HCEC 1CT (cell line): ENCODE measurements at regions not wholly inside any gene's neighbourhood (a gene's known extent, or its start where the extent isn't known, plus 50 kb on each side); places are given as distances from the start of the nearest gene placed in this dataset.
A peak's percentile ranks its signal among the peaks of the same experiment; 100 is the strongest.

Experiments used
- DNase-seq: peaks from one replicate; pipeline ENCODE4 v3.0.0-alpha.2; 2017

DNA sequence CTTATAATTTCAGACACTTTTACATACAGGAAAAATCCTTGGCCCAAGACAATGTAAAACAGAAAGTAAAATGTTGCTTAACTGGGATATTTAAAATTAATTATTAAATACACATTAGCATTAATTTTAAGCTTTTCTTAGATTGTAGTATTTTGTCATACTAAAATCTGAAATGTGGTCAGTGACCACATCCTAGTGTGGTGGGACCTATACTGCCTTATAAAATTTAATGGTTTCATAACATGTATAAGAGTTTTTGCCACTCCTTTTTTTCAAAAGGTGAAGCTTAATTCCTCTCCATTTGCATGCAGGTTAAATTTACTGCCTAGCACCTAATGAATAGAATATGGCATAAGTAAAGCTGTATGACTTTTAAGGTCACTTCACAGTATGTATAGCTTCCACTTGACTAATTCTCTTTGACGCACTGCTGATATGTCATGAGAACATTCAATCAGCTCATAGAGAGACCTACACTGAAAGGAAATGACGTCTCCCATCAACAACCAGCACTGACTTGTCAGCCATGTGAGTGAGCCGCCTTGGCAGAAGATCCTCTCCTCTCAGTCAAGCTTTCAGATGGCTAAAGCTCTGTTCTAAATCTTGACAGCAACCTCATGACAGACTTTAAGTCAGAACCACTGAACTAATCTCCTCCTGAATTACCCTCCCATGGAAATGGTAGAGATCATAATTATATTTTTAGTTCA, 847.8 kb downstream of the SI start:
- no peak for DNase-seq

DNA sequence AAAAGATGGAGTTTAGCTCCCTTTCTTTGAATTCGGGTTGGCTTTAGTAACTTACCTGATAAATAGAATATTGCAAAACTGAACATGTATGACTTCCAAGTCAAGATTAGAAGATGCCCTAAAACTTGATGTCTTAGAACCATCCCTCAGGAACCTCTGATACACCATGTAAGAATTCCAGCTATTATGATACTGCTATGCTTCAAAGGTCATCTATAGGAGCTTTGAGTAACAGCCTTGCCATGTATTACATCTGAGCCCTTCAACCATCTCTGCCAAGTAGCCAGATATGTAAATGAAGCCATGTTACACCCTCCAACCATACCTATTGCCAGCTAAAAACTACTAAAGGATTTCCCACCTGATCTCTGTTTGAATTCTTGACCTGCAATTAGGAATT, 854.2 kb downstream of the SI start:
- no peak for DNase-seq

DNA sequence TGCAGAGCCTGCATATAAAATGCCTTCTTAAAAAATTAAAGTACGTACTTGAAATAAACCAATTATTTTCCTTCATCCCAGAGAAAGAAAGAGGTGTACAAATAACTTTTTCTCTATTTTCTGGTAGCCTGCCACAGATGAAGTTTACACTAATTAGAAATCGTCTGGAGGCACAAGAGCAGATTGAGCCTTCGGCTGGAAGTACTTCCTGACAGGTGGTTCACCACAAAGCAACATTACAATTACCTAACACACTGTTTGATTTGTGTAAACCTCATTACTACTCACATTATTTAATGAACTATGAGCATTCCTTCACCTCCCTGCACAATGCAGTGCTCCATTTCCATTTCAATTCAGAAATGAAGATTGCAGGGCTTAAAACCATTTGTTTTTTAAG, 856.1 kb downstream of the SI start:
- no peak for DNase-seq

- no peak for DNase-seq
Measured at GRCh38 chr3:164221297-164221696, 857.0 kb downstream of the SI start.

GRCh38 chr3:164209363-164209762, 868.9 kb downstream of the SI start:
- no peak for DNase-seq

GRCh38 chr3:164208821-164209220, 869.5 kb downstream of the SI start:
- no peak for DNase-seq

DNA sequence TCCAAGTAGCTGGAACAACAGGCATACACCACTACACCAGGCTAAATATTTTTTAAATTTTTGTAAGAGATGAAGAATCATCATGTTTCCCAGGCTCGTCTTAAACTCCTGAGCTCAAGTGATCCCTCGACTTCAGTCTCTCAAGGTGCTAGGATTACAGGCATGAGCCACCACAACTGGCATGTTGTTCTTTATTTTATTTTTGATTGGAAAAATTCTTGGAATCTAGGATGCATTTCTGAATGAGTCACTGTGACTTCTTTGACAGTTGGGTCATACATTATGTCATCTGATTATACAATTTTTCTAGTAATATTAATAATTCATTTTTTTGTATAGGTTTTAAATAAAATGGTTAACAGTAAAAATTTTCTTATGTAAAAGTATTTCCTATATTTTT, 870.2 kb downstream of the SI start:
- DNase-seq, result peak; percentile 6

DNA sequence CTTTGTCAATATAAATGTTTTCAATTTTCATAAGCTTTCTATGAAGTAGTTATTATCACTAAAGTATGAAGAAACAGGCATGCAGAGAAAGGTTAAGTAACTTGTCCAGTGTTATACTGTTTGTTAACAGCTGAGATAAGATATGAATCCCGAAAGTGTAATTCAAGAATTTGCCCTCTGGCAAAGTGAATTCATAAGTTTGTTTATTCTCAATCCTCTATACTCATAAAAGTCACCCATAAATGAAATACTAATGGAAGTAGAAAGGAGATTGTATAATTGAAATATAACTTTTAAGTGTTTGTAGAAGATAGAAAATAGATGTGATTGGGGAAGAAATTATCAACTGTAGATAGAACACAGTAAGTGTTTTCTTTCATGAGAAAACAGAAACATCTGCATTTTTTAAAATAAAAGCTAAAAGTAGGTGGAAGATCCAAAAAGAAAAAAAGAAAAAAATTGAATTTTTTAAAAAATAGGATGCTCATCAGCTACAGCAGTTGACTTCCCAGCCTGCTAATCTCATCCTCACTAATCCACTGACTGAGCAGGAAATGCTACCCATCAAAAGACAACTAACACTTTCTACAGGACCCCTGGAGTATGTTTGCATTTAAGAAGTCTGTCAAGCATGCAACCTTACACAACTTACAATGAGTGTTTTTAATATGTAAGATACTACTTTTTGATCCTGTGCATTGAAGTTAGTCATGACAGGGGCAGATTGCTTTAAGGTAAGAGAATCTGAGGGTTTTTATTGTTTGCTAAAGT, 878.1 kb downstream of the SI start:
- DNase-seq, result no peak

DNA sequence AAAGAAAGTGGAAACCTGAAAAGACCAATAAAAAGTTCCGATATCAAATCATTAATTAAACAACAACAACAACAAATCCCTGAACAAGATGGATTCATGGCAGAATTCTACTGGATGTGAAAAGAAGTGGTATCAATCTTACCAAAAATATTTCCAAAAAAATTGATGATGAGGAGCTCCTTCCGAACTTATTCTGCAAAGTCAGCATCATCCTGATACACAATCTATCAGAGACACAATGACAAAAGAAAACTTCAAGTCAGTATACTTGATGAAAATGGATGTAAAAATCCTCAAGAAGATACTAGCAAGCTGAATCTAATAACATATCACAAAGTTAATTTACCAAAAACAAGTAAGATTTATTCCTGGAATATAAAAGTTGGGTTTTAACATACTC, 881.8 kb downstream of the SI start:
- no peak for DNase-seq

DNA sequence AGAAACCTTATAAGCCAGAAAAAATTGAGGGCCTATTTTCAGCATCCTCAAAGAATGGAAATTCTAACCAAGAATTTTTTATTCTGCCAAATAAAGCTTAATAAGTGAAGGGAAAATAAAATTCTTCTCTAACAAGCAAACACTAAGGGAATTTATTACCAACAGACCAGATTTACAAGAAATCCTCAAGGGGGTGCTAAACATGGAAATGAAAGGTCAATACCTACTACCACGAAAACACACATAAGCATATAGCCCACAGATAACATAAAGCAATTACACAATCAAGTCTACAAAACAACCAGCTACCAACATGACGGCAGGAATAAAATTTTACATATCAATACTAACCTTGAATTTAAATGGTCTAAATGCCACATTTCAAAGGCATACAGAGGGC, 883.5 kb downstream of the SI start:
- DNase-seq, result no peak

DNA sequence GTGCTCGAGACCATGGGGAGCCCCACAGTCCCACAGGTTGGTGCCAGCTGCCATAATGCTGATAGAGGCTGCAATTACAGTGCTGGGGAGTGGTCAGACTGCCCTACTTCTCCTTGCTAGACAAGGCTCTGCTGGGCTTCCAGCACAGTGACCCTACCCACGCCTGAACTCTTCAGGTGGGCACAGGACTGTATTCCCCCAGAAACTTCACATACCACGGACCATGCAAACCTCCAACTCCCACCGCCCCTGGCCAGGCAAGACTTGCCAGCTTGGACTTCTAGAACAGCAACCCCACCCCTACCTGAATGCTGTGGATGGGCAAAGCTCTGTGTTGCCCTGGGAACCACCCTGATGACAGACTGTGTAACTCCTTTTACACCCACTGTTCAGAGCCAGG, 885.3 kb downstream of the SI start:
- DNase-seq, result no peak

GRCh38 chr3:164190566-164190965, 887.7 kb downstream of the SI start:
- DNase-seq, result no peak

DNA sequence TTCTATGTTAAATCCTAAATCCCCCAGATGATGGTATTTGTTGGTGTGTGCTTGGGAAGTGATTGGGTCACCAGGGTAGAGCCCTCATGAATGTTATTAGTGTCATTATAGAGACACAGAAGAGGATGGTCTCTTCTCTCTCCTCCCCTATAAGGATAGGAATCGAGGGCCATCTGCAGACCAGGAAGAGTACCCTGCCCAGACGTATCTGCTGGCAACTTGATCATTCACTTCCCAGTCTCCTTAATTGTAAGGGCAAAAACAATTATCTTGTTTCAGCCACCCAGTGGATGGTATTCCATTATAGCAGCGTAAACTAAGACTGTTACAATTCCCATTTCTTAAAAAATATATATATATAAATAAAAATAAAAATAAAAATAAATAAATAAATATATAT, 892.2 kb downstream of the SI start:
- DNase-seq, result no peak

- DNase-seq, result no peak
Measured at GRCh38 chr3:164179110-164179774, 899.1 kb downstream of the SI start.

GRCh38 chr3:164174059-164174458, 904.2 kb downstream of the SI start:
- DNase-seq, result no peak

DNA sequence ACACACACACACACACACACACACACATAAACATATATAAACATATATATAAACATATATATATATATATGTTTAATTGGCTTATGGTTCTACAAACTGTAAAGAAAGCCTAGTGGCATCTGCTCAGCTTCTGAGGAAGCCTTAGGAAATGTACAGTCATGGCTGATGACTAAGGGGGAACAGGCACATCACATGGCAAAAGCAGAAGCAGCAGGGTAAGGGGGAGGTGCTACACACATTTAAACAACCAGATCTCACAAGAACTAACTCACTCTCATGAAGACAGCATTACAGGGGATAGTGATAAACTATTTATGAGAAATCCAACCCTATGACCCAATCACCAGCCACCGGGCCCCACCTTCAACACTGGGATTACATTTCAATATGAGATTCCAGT, 922.9 kb downstream of the SI start:
- DNase-seq, result peak; percentile 20

- DNase-seq, result no peak
Measured at GRCh38 chr3:164144824-164145223, 933.5 kb downstream of the SI start.

GRCh38 chr3:164132878-164133277, 945.4 kb downstream of the SI start:
- DNase-seq, result no peak

DNA sequence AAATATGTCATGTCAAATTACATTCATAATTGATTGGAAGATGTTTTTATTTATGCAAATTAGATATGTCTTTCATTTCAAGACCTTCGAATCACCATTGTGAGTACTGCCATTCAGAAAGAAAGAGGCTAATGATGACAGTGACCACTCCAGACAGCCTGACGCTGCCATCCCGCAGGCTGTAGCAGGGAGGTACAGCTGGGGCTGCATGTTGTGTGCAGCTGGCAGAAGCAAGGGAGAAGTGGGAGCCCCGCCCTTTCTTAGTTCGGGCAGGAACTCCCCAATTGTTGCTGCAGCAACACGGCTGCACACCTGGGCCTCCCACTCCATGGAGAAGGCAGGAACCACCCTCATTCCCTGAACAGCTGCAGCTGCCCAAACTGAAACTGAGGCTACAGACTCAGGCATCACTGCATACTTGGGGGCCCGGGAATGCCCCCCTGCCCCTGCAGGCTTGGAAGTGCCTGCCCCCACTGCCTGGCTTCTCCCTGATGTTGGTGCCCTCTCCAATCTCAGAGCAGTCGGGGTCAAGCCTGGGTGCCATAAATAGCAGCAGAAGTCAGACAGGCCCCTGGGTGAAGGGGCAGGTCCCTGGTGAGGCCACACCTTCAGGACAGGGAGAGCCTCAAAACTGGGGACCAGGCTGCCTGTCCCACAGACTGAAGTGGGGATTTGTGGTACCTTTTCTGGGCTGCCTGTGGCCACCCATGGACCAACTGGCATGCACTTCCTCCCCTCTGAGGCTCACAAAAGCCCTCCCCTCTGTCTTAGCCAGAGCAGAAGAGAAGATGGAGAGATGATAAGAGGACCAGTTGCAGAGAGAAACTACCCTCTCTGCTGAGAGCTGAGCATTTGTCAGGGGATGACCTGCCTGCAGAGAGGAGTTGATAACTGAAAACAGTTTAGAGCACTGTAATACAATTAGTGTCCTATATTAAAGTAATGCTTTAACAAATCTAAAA, 964.6 kb downstream of the SI start:
- DNase-seq, result no peak

GRCh38 chr3:164096352-164096751, 981.9 kb downstream of the SI start:
- DNase-seq, result no peak

DNA sequence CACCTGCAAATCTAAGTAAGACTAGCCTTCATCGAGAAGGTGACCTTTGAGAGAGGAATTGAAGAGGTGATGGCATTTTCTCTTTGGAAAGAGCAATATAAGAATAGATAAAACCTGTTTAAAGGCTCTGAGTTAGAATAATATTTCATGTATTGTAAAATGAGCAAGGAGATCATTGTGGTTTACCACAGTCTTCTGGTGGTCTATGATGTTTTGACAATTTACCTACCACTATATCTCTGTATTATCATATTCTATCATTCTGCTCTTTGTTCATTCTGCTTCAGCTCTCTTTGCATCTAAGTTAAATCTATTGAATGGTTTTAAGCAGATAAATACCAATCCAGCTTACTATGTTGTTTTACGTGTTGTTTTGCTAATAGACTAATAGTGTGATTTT, 982.3 kb downstream of the SI start:
- no peak for DNase-seq

GRCh38 chr3:164095279-164095678, 983.0 kb downstream of the SI start:
- no peak for DNase-seq

- DNase-seq, result no peak
Measured at GRCh38 chr3:164094546-164094945, 983.8 kb downstream of the SI start.
